ENCODE measurements at regions not wholly inside any gene's neighbourhood (a gene's known extent, or its start where the extent isn't known, plus 50 kb on each side); places are given as distances from the start of the nearest gene placed in this dataset.

DNA sequence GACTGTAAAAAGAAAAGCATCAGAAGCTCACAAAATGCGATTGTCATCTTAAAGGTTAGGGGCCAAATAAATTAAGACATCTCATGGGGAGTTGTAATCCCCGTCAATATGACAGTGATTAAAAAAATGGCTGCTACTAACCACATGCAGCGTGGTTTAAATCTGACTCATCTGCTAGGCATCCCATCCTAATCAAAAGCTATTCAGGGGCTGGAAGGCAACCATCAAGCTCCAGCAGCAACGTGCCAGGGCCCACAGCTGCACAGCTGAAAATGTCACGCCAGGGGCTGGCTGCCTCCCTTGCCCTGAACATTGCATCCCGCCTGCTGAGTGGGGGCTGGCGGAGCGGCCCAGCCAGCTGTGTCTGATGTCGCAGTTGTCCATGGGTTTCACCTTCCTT is 66.3 kb upstream of the FRMD4A start:
- Histone ChIP-seq H3K4me1 (ENCODE audit: insufficient read depth, low read length, poor library complexity, severe bottlenecking) (peaks cover 17% of the 10 kb centered on the region), H3K36me3 (ENCODE audit: insufficient read depth, low read length, poor library complexity, severe bottlenecking) (no peaks in the 10 kb centered on the region), H3K27ac (ENCODE audit: low read depth, low read length, poor library complexity, severe bottlenecking) (peak overlapping the region; percentile 53), H3K27me3 (replicated peaks; ENCODE audit: insufficient read depth, low read depth, low read length, poor library complexity) (peaks cover 6% of the 10 kb centered on the region), H3K9me3 (ENCODE audit: low read depth, low read length, poor library complexity, severe bottlenecking) (no peaks in the 10 kb centered on the region), H3K4me3 (ENCODE audit: low read depth, low read length, poor library complexity, severe bottlenecking) (no peak overlapping the region)
- ChIA-PET POLR2A (ENCODE audit: low non-redundant PET) (interaction anchor here (0.6 to 0.7 kb wide), 4 partner anchors 155 to 519 kb away, joined by 3 to 10 read pairs (median 4); no protein-coding TSS in a partner anchor), CTCF (interaction anchor here (0.6 to 1.2 kb wide), 5 partner anchors 11 to 613 kb away, joined by 3 to 4 read pairs (median 3); partner anchors contain the start of gene SUV39H2)
- intact Hi-C loops (cut with micrococcal nuclease; ENCODE audit: unreplicated experiment), result no loop called here
- peak; percentile 96 for DNase-seq (ENCODE audit: low spot score)
- TF ChIP-seq, protein P1, sequence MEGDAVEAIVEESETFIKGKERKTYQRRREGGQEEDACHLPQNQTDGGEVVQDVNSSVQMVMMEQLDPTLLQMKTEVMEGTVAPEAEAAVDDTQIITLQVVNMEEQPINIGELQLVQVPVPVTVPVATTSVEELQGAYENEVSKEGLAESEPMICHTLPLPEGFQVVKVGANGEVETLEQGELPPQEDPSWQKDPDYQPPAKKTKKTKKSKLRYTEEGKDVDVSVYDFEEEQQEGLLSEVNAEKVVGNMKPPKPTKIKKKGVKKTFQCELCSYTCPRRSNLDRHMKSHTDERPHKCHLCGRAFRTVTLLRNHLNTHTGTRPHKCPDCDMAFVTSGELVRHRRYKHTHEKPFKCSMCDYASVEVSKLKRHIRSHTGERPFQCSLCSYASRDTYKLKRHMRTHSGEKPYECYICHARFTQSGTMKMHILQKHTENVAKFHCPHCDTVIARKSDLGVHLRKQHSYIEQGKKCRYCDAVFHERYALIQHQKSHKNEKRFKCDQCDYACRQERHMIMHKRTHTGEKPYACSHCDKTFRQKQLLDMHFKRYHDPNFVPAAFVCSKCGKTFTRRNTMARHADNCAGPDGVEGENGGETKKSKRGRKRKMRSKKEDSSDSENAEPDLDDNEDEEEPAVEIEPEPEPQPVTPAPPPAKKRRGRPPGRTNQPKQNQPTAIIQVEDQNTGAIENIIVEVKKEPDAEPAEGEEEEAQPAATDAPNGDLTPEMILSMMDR (conservative IDR thresholded peaks at IDR 0.05; ENCODE audit: low read depth, low read length), result no peak
- no peak for TF ChIP-seq EZH2 (IDR thresholded peaks at IDR 0.05; ENCODE audit: borderline replicate concordance, low read depth, low read length, poor library complexity, severe bottlenecking)
- no TSS peak for BruUV-seq (replicated peaks)

DNA sequence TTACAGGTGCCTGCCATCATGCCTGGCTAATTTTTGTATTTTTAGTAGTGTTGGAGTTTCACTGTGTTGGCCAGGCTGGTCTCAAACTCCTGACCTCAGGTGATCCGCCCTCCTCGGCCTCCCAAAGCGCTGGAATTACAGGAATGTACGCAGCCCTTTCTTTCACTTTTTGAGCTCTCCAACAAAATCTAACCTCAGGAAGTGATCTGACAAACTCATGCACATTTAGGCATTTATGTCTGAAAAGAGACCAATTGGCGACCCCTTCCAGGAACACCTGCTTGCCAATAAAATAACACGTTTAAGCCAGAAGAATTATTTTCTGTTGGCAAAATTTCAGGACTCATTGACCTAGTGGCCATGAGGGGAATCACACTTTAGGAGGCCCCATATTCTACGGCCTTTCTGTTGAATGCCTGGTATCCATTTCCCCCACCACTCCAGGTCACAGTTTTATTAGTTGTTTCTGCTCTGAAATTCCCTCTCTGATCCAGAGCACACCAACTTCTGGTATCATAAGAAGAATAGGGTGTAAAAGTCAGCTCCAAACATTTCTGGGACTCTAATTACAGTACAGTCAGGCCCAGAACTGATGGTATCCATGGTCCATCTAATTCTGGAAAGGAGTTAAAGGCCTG is 65.8 kb upstream of the FRMD4A start:
- Histone ChIP-seq H3K9me3 (ENCODE audit: low read depth, low read length, poor library complexity, severe bottlenecking) (no peaks in the 10 kb centered on the region), H3K4me1 (ENCODE audit: insufficient read depth, low read length, poor library complexity, severe bottlenecking) (peaks cover 18% of the 10 kb centered on the region), H3K27ac (ENCODE audit: low read depth, low read length, poor library complexity, severe bottlenecking) (peak overlapping the region; percentile 53), H3K4me3 (ENCODE audit: low read depth, low read length, poor library complexity, severe bottlenecking) (no peak overlapping the region), H3K36me3 (ENCODE audit: insufficient read depth, low read length, poor library complexity, severe bottlenecking) (no peaks in the 10 kb centered on the region), H3K27me3 (replicated peaks; ENCODE audit: insufficient read depth, low read depth, low read length, poor library complexity) (peaks cover 6% of the 10 kb centered on the region)
- no TSS peak for BruUV-seq (replicated peaks)
- CTCF ChIA-PET, result interaction anchor here (0.6 to 1.1 kb wide), 4 partner anchors 11 to 612 kb away, joined by 3 to 4 read pairs (median 4); partner anchors contain the start of gene SUV39H2
- peak; percentile 61 for DNase-seq (ENCODE audit: low spot score)
- TF ChIP-seq EZH2 (IDR thresholded peaks at IDR 0.05; ENCODE audit: borderline replicate concordance, low read depth, low read length, poor library complexity, severe bottlenecking), result no peak
- TF ChIP-seq, protein P1 (conservative IDR thresholded peaks at IDR 0.05; ENCODE audit: low read depth, low read length), result peak; percentile 59
- POLR2A ChIA-PET (ENCODE audit: low non-redundant PET), result interaction anchor here (0.6 to 0.7 kb wide), 3 partner anchors 154 to 519 kb away, joined by 3 to 10 read pairs (median 4); no protein-coding TSS in a partner anchor
- intact Hi-C loops (cut with micrococcal nuclease; ENCODE audit: unreplicated experiment), result no loop called here

DNA sequence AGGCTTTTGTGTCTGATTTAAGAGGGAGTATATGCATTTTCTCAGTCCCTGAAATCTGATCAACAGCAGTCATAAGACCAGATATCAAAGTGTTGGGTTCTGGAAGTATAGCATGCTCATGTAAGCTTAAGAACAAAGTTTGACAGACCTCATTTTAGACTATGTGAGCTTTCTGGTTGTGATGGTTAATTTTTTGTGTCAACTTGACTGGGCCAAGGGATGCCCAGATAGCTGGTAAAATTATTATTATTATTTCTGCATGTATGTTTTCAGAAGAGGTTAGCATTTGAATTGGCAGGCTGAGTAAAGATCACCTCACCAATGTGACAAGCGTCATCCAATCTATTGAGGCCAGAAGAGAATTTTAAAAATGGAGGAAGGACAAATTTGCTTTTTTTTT is 63.5 kb upstream of the FRMD4A start:
- Histone ChIP-seq H3K9me3 (ENCODE audit: low read depth, low read length, poor library complexity, severe bottlenecking) (no peaks in the 10 kb centered on the region), H3K4me3 (ENCODE audit: low read depth, low read length, poor library complexity, severe bottlenecking) (no peak overlapping the region), H3K36me3 (ENCODE audit: insufficient read depth, low read length, poor library complexity, severe bottlenecking) (no peaks in the 10 kb centered on the region), H3K27ac (ENCODE audit: low read depth, low read length, poor library complexity, severe bottlenecking) (no peak overlapping the region), H3K4me1 (ENCODE audit: insufficient read depth, low read length, poor library complexity, severe bottlenecking) (peaks cover 28% of the 10 kb centered on the region), H3K27me3 (replicated peaks; ENCODE audit: insufficient read depth, low read depth, low read length, poor library complexity) (peaks cover 13% of the 10 kb centered on the region)
- no peak for DNase-seq (ENCODE audit: low spot score)
- POLR2A ChIA-PET (ENCODE audit: low non-redundant PET), result no interaction called here
- BruUV-seq (replicated peaks), result no TSS peak
- TF ChIP-seq, protein P1 (conservative IDR thresholded peaks at IDR 0.05; ENCODE audit: low read depth, low read length), result no peak
- no peak for TF ChIP-seq EZH2 (IDR thresholded peaks at IDR 0.05; ENCODE audit: borderline replicate concordance, low read depth, low read length, poor library complexity, severe bottlenecking)
- CTCF ChIA-PET, result no interaction called here
- intact Hi-C loops (cut with micrococcal nuclease; ENCODE audit: unreplicated experiment), result no loop called here

Measured in A673 (cell line).